Testis (tissue), 2 donors: ENCODE measurements at regions not wholly inside any gene's neighbourhood (a gene's known extent, or its start where the extent isn't known, plus 50 kb on each side); places are given as distances from the start of the nearest gene placed in this dataset.

Experiments used
- CTCF ChIP-seq, 3 experiments: fragments of 450-650 bp in 2 of 3; fragments of 200-600 bp in 1 of 3; sonication (generic) in 1 of 3; IDR thresholded peaks; one replicate each; pipeline ENCODE4 v1.5.1; 2016 to 2019; ENCODE audit warnings: antibody characterized with exemption in 3 of 3, mild to moderate bottlenecking in 2 of 3, moderate library complexity in 1 of 3
- POLR2A ChIP-seq: fragments of 450-650 bp; IDR thresholded peaks from one replicate; pipeline ENCODE4 v1.6.1; 2017; ENCODE audit warnings: antibody characterized with exemption, mild to moderate bottlenecking, moderate library complexity

- TF ChIP-seq CTCF (IDR thresholded peaks at IDR 0.05) (no peak), POLR2A (no peak)
Observed at GRCh38 chr4:174437324-174437723, 85.0 kb downstream of the HPGD start.
